ENCODE measurements at regions not wholly inside any gene's neighbourhood (a gene's known extent, or its start where the extent isn't known, plus 50 kb on each side); places are given as distances from the start of the nearest gene placed in this dataset.

DNA sequence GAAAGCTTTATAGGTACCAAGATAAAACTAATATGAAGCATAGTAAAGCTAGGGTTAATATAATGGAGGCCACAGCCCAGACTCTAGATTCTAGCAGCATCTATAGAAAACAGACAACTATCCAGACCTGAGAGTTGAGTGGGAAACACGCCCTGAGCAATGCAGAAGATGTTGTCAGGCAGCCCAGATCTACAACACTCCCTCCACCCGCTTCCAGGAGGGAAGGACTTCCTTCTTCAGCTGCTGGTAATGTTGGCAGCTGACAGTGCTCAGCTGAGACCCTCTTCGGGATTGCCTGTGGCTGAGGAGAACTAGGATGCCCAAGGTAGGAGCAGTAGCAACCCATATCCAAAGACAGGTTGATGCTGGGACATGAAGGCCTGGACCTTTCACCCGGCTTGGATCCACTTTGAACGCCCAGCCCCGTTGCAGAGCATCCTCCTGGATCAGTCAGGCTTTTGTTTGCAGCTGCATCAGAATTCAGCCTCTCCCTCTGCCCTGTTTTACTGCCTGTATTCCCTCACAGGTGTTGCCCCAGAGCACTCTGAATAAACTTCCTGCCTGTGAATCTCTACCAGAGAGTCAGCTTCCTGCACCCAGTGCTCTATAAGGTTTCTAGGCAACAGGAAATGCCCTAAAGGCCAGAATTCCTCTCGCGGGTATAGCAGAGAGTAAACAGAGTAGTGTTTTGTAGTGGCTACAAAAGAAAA is 174.7 kb upstream of the IL12A start:
- Mint-ChIP-seq H3K27me3 (ENCODE audit: low read depth) (peaks cover 2% of the 10 kb centered on the region), H3K9me3 (no peaks in the 10 kb centered on the region), H3K4me3 (no peak overlapping the region), H3K27ac (no peak overlapping the region), H3K4me1 (ENCODE audit: low read depth) (no peaks in the 10 kb centered on the region), H3K36me3 (ENCODE audit: low read depth) (no peaks in the 10 kb centered on the region)
- no peak for DNase-seq (ENCODE audit: low spot score)

GRCh38 chr3:159816512-159816911 is 172.1 kb upstream of the IL12A start:
- Mint-ChIP-seq H3K4me1 (ENCODE audit: low read depth) (no peaks in the 10 kb centered on the region), H3K27me3 (ENCODE audit: low read depth) (peaks cover 7% of the 10 kb centered on the region), H3K36me3 (ENCODE audit: low read depth) (no peaks in the 10 kb centered on the region), H3K4me3 (no peak overlapping the region), H3K9me3 (no peaks in the 10 kb centered on the region), H3K27ac (no peak overlapping the region)
- no peak for DNase-seq (ENCODE audit: low spot score)

- no peak overlapping the region for H3K4me3 Mint-ChIP-seq
- H3K36me3 Mint-ChIP-seq (ENCODE audit: low read depth), result no peaks in the 10 kb centered on the region
- H3K27ac Mint-ChIP-seq, result no peak overlapping the region
- H3K27me3 Mint-ChIP-seq (ENCODE audit: low read depth), result peaks cover 7% of the 10 kb centered on the region
- no peak for DNase-seq (ENCODE audit: low spot score)
- H3K9me3 Mint-ChIP-seq, result no peaks in the 10 kb centered on the region
- no peaks in the 10 kb centered on the region for H3K4me1 Mint-ChIP-seq (ENCODE audit: low read depth)
These were observed 171.5 kb upstream of the IL12A start for GRCh38 chr3:159817126-159817525.

GRCh38 chr3:159817571-159817970 is 171.1 kb upstream of the IL12A start:
- peaks cover 7% of the 10 kb centered on the region for H3K27me3 Mint-ChIP-seq (ENCODE audit: low read depth)
- no peaks in the 10 kb centered on the region for H3K9me3 Mint-ChIP-seq
- H3K4me3 Mint-ChIP-seq, result no peak overlapping the region
- no peak for DNase-seq (ENCODE audit: low spot score)
- no peaks in the 10 kb centered on the region for H3K36me3 Mint-ChIP-seq (ENCODE audit: low read depth)
- H3K4me1 Mint-ChIP-seq (ENCODE audit: low read depth), result no peaks in the 10 kb centered on the region
- no peak overlapping the region for H3K27ac Mint-ChIP-seq

- Mint-ChIP-seq H3K4me1 (ENCODE audit: low read depth) (no peaks in the 10 kb centered on the region), H3K4me3 (no peak overlapping the region), H3K27me3 (ENCODE audit: low read depth) (peaks cover 7% of the 10 kb centered on the region), H3K9me3 (no peaks in the 10 kb centered on the region), H3K27ac (no peak overlapping the region), H3K36me3 (ENCODE audit: low read depth) (no peaks in the 10 kb centered on the region)
- no peak for DNase-seq (ENCODE audit: low spot score)
These were observed 170.2 kb upstream of the IL12A start for GRCh38 chr3:159818399-159818798.

DNA sequence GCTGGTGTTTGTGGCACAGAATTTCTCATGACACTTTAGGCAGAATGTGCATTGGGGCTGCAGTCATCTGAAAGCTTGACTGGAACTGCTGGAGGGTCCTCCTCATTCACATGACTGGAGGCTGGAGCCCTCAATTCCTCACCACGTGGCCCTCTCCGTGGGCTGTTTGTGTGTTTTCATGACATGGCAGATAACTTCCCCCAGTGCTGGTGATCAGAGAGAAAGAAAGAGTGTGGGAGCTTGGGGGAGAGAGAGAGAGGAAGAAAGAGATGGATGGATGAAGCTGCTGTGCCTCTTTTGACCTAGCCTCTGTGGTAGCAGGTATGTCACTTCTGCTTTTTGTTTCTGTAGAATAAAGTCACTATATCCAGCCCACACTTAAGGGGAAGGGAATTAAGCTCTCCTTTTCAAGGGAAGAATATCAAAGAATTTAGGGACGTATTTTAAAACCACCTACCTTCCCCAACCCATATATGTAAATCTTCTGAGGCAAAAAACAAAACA is 169.6 kb upstream of the IL12A start:
- no peaks in the 10 kb centered on the region for H3K4me1 Mint-ChIP-seq (ENCODE audit: low read depth)
- peaks cover 7% of the 10 kb centered on the region for H3K27me3 Mint-ChIP-seq (ENCODE audit: low read depth)
- no peak overlapping the region for H3K4me3 Mint-ChIP-seq
- no peak for DNase-seq (ENCODE audit: low spot score)
- no peaks in the 10 kb centered on the region for H3K9me3 Mint-ChIP-seq
- H3K27ac Mint-ChIP-seq, result no peak overlapping the region
- H3K36me3 Mint-ChIP-seq (ENCODE audit: low read depth), result no peaks in the 10 kb centered on the region

- H3K36me3 Mint-ChIP-seq (ENCODE audit: low read depth), result no peaks in the 10 kb centered on the region
- no peaks in the 10 kb centered on the region for H3K9me3 Mint-ChIP-seq
- DNase-seq (ENCODE audit: low spot score), result no peak
- H3K27me3 Mint-ChIP-seq (ENCODE audit: low read depth), result peaks cover 7% of the 10 kb centered on the region
- H3K4me3 Mint-ChIP-seq, result no peak overlapping the region
- no peak overlapping the region for H3K27ac Mint-ChIP-seq
- no peaks in the 10 kb centered on the region for H3K4me1 Mint-ChIP-seq (ENCODE audit: low read depth)
These were observed 169.0 kb upstream of the IL12A start for GRCh38 chr3:159819676-159820075.

DNA sequence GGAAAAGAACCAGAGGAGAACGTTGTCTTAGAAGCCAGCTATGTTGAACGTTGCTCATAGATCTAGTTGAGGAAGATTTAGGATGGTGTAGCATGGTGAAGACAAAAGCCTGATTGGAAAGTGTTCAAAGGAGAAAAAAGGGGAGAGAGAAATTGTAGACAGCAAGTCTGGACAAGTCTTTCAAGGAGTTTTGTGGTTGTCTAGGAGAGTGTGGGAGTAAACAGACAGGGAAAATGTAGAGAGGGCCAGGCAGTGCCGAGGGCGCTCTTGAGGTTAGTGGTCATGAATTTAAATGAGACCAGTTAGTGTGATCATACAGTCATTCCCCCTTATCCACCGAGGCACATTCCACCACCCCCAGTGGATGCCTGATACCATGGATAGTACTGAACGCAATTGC is 167.5 kb upstream of the IL12A start:
- no peaks in the 10 kb centered on the region for H3K36me3 Mint-ChIP-seq (ENCODE audit: low read depth)
- no peak overlapping the region for H3K27ac Mint-ChIP-seq
- DNase-seq (ENCODE audit: low spot score), result no peak
- no peak overlapping the region for H3K4me3 Mint-ChIP-seq
- H3K4me1 Mint-ChIP-seq (ENCODE audit: low read depth), result no peaks in the 10 kb centered on the region
- peaks cover 7% of the 10 kb centered on the region for H3K27me3 Mint-ChIP-seq (ENCODE audit: low read depth)
- H3K9me3 Mint-ChIP-seq, result no peaks in the 10 kb centered on the region

DNA sequence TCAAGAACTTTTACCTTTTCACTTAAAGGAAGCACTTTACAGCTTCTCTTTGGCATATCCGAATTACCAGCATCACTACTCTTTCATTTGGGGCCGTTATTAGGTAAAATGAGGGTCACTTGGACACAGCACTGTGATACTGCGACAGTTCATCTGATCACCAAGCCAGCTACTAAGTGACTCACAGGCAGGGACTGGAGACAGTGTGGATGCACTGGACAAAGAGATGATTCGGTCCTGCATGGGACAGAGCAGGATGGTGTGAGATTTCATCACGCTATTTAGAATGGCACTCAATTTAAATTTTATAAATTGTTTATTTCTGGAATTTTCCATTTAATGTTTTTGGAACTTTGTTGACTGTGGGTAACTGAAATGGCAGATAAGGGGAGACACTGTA is 166.9 kb upstream of the IL12A start:
- Mint-ChIP-seq H3K27me3 (ENCODE audit: low read depth) (peaks cover 7% of the 10 kb centered on the region), H3K4me3 (no peak overlapping the region), H3K4me1 (ENCODE audit: low read depth) (no peaks in the 10 kb centered on the region), H3K9me3 (no peaks in the 10 kb centered on the region), H3K36me3 (ENCODE audit: low read depth) (no peaks in the 10 kb centered on the region), H3K27ac (no peak overlapping the region)
- no peak for DNase-seq (ENCODE audit: low spot score)

DNA sequence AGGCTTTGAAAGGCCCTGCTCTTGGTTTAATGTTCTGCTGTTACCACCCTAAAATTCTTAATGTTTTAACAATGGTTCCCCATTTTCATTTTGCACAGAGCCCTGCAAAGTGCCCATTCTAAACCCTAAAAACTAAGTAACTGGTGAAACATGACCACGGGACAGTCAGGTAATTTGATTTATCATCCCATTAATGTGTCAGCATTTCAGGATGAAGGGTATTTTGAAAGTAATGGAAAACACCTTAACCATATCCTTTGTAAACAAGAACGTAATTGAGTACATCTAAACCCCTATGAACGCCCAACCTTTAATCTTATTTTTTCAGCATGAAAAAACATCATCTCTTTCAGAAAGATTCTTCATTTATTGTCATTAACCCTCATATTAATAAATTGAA is 164.9 kb upstream of the IL12A start:
- no peak overlapping the region for H3K4me3 Mint-ChIP-seq

GRCh38 chr3:159824333-159824732 is 164.3 kb upstream of the IL12A start:
- H3K9me3 Mint-ChIP-seq, result no peaks in the 10 kb centered on the region
- H3K27ac Mint-ChIP-seq, result no peak overlapping the region
- no peak overlapping the region for H3K4me3 Mint-ChIP-seq
- no peak for DNase-seq (ENCODE audit: low spot score)
- peaks cover 9% of the 10 kb centered on the region for H3K27me3 Mint-ChIP-seq (ENCODE audit: low read depth)
- no peaks in the 10 kb centered on the region for H3K36me3 Mint-ChIP-seq (ENCODE audit: low read depth)
- no peaks in the 10 kb centered on the region for H3K4me1 Mint-ChIP-seq (ENCODE audit: low read depth)

More for the DNA sequence above, 164.9 kb upstream of the IL12A start:
- Mint-ChIP-seq H3K4me1 (ENCODE audit: low read depth) (no peaks in the 10 kb centered on the region), H3K9me3 (no peaks in the 10 kb centered on the region), H3K27ac (no peak overlapping the region), H3K36me3 (ENCODE audit: low read depth) (no peaks in the 10 kb centered on the region), H3K27me3 (ENCODE audit: low read depth) (peaks cover 8% of the 10 kb centered on the region)
- DNase-seq (ENCODE audit: low spot score), result no peak

- Mint-ChIP-seq H3K4me1 (ENCODE audit: low read depth) (no peaks in the 10 kb centered on the region), H3K27ac (no peak overlapping the region), H3K4me3 (no peak overlapping the region), H3K36me3 (ENCODE audit: low read depth) (no peaks in the 10 kb centered on the region), H3K27me3 (ENCODE audit: low read depth) (peaks cover 8% of the 10 kb centered on the region), H3K9me3 (no peaks in the 10 kb centered on the region)
- DNase-seq (ENCODE audit: low spot score), result no peak
These were observed 163.3 kb upstream of the IL12A start for GRCh38 chr3:159825216-159825854.

DNA sequence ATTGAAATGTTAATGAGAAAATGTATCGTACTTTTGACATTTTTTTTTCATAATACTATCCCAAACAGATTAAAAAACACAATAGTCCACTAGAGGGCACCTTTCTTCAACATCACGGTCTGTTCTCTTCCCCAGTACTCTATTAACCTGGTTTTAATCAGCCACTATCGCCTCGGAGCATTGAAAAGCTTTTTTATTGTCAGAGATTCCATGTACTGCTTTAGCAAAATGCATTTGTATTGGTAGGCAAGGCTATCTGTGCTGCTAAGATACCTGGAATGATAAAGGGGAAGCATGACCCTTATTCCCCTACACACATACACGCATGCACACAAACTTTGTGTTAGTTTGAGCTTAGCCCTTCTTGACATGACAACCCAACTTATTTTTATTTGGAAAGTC is 160.1 kb upstream of the IL12A start:
- DNase-seq (ENCODE audit: low spot score), result no peak
- Mint-ChIP-seq H3K9me3 (no peaks in the 10 kb centered on the region), H3K4me3 (no peak overlapping the region), H3K27ac (no peak overlapping the region), H3K4me1 (ENCODE audit: low read depth) (no peaks in the 10 kb centered on the region), H3K36me3 (ENCODE audit: low read depth) (no peaks in the 10 kb centered on the region), H3K27me3 (ENCODE audit: low read depth) (peaks cover 5% of the 10 kb centered on the region)

GRCh38 chr3:159829056-159829455 is 159.6 kb upstream of the IL12A start:
- Mint-ChIP-seq H3K36me3 (ENCODE audit: low read depth) (no peaks in the 10 kb centered on the region), H3K4me1 (ENCODE audit: low read depth) (no peaks in the 10 kb centered on the region), H3K27me3 (ENCODE audit: low read depth) (peaks cover 5% of the 10 kb centered on the region), H3K4me3 (no peak overlapping the region), H3K27ac (no peak overlapping the region), H3K9me3 (no peaks in the 10 kb centered on the region)
- no peak for DNase-seq (ENCODE audit: low spot score)

All from T-helper 2 cell treated with Interferon-gamma antibody and Interleukin-4, amounts not matched to agents 5 μg/mL and 100 μg/mL, for 36 hours (primary cell).